MM.1S (cell line): ENCODE measurements at regions not wholly inside any gene's neighbourhood (a gene's known extent, or its start where the extent isn't known, plus 50 kb on each side); places are given as distances from the start of the nearest gene placed in this dataset.

Source experiments
- DNase-seq: peaks from one replicate; pipeline ENCODE4 v3.0.0-alpha.2; 2015
- H2AFZ ChIP-seq: fragments of 300-600 bp; sonication (generic); 2 replicates; pipeline ENCODE4 v1.6.0; 2016; ENCODE audit warnings: antibody characterized with exemption, low read length
- H3F3A ChIP-seq: fragments of 300-600 bp; sonication (generic); 2 replicates; pipeline ENCODE4 v1.6.1; 2016; ENCODE audit warnings: mild to moderate bottlenecking, antibody characterized with exemption, low read length, moderate library complexity, mixed read lengths; ENCODE audit not compliant: insufficient read depth
- H3K27ac ChIP-seq: fragments of 300-600 bp; sonication (generic); 2 replicates; pipeline ENCODE4 v1.5.1; 2016; ENCODE audit warnings: mild to moderate bottlenecking, low read length
- H3K27me3 ChIP-seq: fragments of 300-600 bp; sonication (generic); replicated peaks from 2 replicates; pipeline ENCODE4 v1.6.0; 2016; ENCODE audit warnings: low read length; ENCODE audit not compliant: insufficient read depth
- H3K36me3 ChIP-seq: fragments of 300-600 bp; sonication (generic); replicated peaks from 2 replicates; pipeline ENCODE4 v1.6.1; 2016; ENCODE audit warnings: mild to moderate bottlenecking, low read length, mixed read lengths; ENCODE audit not compliant: insufficient read depth
- H3K4me1 ChIP-seq: fragments of 300-600 bp; sonication (generic); 2 replicates; pipeline ENCODE4 v1.6.1; 2016; ENCODE audit warnings: low read length, mixed read lengths
- H3K4me2 ChIP-seq: fragments of 300-600 bp; sonication (generic); 2 replicates; pipeline ENCODE4 v1.6.0; 2016; ENCODE audit warnings: low read depth, low read length
- H3K4me3 ChIP-seq: fragments of 300-600 bp; sonication (generic); 2 replicates; pipeline ENCODE4 v1.5.1; 2016; ENCODE audit warnings: low read length, mixed read lengths
- H3K79me2 ChIP-seq: fragments of 300-600 bp; sonication (generic); 2 replicates; pipeline ENCODE4 v1.6.1; 2016; ENCODE audit warnings: mixed run types, low read length, mixed read lengths
- H3K9ac ChIP-seq: fragments of 300-600 bp; sonication (generic); 2 replicates; pipeline ENCODE4 v1.6.1; 2016; ENCODE audit warnings: low read length, mixed read lengths
- H3K9me2 ChIP-seq: fragments of 300-600 bp; sonication (generic); replicated peaks from 2 replicates; pipeline ENCODE4 v1.6.1; 2016; ENCODE audit warnings: mild to moderate bottlenecking, low read length, mixed read lengths; ENCODE audit not compliant: insufficient read depth
- H3K9me3 ChIP-seq: fragments of 300-600 bp; sonication (generic); replicated peaks from 2 replicates; pipeline ENCODE4 v1.6.1; 2016; ENCODE audit warnings: mild to moderate bottlenecking, low read length, mixed read lengths; ENCODE audit not compliant: insufficient read depth
- H4K20me1 ChIP-seq: fragments of 300-600 bp; sonication (generic); 2 replicates; pipeline ENCODE4 v1.6.1; 2016; ENCODE audit warnings: mild to moderate bottlenecking, low read length, moderate library complexity, mixed read lengths; ENCODE audit not compliant: insufficient read depth
- EZH2 ChIP-seq: fragments of 300-600 bp; sonication (generic); optimal IDR thresholded peaks from 2 replicates; pipeline ENCODE3; 2017; ENCODE audit warnings: low read depth, mild to moderate bottlenecking, antibody characterized with exemption, low read length, mixed read lengths
- EZH2phosphoT487 ChIP-seq: fragments of 300-600 bp; sonication (generic); IDR thresholded peaks from 2 replicates; pipeline ENCODE4 v1.6.1; 2018; ENCODE audit warnings: antibody characterized with exemption, low read length
- TF ChIP-seq, protein P1 (sequence below): fragments of 300-600 bp; sonication (generic); IDR thresholded peaks from 2 replicates; pipeline ENCODE4 v1.5.1; 2016; ENCODE audit warnings: antibody characterized with exemption, low read length, mixed read lengths

DNA sequence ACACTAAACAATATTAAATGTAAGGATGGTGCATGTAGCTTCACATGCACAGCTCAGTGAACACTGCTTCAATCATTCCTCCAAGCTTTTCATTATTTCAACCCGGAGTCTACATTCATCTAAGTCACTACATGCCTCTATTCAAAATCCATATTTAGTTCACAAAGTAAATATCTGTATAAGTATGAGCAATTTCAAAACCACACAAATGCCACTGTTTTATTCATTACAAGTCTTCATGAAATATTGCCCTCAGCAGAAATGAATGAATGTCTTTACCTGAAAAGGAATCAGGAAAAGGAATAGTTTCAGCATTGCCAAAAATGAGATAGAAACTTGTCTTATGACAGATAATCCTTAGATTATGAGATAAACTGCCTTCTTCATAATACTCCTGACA lies 149.4 kb downstream of the SLC38A4 start:
- no peaks in the 10 kb centered on the region for H3F3A ChIP-seq
- H3K4me1 ChIP-seq: 0 out of 2 replicates have a peak, but pooled peaks cover 3% of the 10 kb centered on the region
- TF ChIP-seq, protein P1, sequence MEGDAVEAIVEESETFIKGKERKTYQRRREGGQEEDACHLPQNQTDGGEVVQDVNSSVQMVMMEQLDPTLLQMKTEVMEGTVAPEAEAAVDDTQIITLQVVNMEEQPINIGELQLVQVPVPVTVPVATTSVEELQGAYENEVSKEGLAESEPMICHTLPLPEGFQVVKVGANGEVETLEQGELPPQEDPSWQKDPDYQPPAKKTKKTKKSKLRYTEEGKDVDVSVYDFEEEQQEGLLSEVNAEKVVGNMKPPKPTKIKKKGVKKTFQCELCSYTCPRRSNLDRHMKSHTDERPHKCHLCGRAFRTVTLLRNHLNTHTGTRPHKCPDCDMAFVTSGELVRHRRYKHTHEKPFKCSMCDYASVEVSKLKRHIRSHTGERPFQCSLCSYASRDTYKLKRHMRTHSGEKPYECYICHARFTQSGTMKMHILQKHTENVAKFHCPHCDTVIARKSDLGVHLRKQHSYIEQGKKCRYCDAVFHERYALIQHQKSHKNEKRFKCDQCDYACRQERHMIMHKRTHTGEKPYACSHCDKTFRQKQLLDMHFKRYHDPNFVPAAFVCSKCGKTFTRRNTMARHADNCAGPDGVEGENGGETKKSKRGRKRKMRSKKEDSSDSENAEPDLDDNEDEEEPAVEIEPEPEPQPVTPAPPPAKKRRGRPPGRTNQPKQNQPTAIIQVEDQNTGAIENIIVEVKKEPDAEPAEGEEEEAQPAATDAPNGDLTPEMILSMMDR: no peak
- TF ChIP-seq EZH2phosphoT487 (no peak), EZH2 (no peak)
- H3K9me2 ChIP-seq: no peaks in the 10 kb centered on the region
- no peaks in the 10 kb centered on the region for H3K27me3 ChIP-seq
- no peaks in the 10 kb centered on the region for H3K36me3 ChIP-seq
- no peak overlapping the region for H3K9ac ChIP-seq
- no peaks in the 10 kb centered on the region for H4K20me1 ChIP-seq
- H3K27ac ChIP-seq: no peak overlapping the region
- no peak overlapping the region for H3K4me2 ChIP-seq
- no peak overlapping the region for H3K4me3 ChIP-seq
- no peaks in the 10 kb centered on the region for H3K9me3 ChIP-seq
- DNase-seq: no peak
- H3K79me2 ChIP-seq: no peaks in the 10 kb centered on the region
- H2AFZ ChIP-seq: no peak overlapping the region

DNA sequence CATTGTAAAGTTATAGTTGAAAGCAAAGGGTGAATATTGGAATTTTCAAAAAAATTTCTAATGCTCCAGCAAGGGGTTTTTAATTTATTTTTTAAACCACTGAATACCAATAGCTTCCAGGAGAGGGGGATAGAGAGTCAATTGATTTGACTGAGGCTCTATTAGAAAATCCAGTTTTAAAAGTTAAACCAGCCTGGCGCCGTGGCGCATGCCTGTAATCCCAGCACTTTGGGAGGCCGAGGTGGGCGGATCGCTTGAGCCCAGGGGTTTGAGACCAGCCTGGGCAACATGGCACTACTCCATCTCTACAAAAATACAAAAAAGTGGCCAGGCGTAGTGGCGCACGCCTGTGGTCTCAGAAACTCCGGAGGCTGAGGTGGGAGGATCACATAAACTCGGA lies 150.1 kb downstream of the SLC38A4 start:
- H3K4me1 ChIP-seq: 0 out of 2 replicates have a peak, but pooled peaks cover 3% of the 10 kb centered on the region
- DNase-seq: peak; percentile 57
- no peaks in the 10 kb centered on the region for H3K27me3 ChIP-seq
- no peaks in the 10 kb centered on the region for H3K9me2 ChIP-seq
- TF ChIP-seq EZH2phosphoT487 (no peak), EZH2 (no peak)
- TF ChIP-seq, protein P1: peak; percentile 56
- no peak overlapping the region for H3K9ac ChIP-seq
- H3K27ac ChIP-seq: no peak overlapping the region
- no peaks in the 10 kb centered on the region for H3K79me2 ChIP-seq
- no peak overlapping the region for H3K4me3 ChIP-seq
- H3K4me2 ChIP-seq: peak overlapping the region; percentile 13; the same call in 1 of the 2 replicates
- H2AFZ ChIP-seq: no peak overlapping the region
- no peaks in the 10 kb centered on the region for H3K9me3 ChIP-seq
- no peaks in the 10 kb centered on the region for H3K36me3 ChIP-seq
- no peaks in the 10 kb centered on the region for H4K20me1 ChIP-seq
- no peaks in the 10 kb centered on the region for H3F3A ChIP-seq

DNA sequence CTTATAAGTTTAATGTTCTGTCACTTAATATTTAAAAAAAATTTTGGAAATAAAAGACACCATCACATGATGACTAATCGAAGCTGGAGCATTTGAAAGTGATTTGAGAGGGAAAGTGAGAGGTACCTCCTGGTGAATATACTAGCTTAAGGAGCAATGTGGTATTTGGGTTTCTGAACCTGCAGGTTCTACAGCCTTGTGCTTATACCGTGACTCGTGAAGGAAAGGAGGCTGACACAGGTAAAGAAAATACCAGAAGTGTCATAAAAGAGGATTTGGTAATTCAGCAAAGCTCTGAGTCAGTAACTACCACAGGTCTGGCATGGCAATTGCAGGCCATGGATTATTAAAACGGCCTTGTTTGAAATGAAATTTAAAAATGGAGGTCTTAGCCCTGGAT lies 151.0 kb downstream of the SLC38A4 start:
- no peak for DNase-seq

More for the DNA sequence above, 151.0 kb downstream of the SLC38A4 start:
- 0 out of 2 replicates have a peak, but pooled peaks cover 3% of the 10 kb centered on the region for H3K4me1 ChIP-seq
- H3K79me2 ChIP-seq: no peaks in the 10 kb centered on the region
- TF ChIP-seq EZH2 (no peak), EZH2phosphoT487 (no peak)
- TF ChIP-seq, protein P1: no peak
- H3K9ac ChIP-seq: no peak overlapping the region
- no peak overlapping the region for H3K4me3 ChIP-seq
- H3K36me3 ChIP-seq: no peaks in the 10 kb centered on the region
- H4K20me1 ChIP-seq: no peaks in the 10 kb centered on the region
- no peaks in the 10 kb centered on the region for H3K9me3 ChIP-seq
- no peak overlapping the region for H3K4me2 ChIP-seq
- no peaks in the 10 kb centered on the region for H3F3A ChIP-seq
- H3K27ac ChIP-seq: no peak overlapping the region
- H3K27me3 ChIP-seq: no peaks in the 10 kb centered on the region
- no peak overlapping the region for H2AFZ ChIP-seq
- H3K9me2 ChIP-seq: no peaks in the 10 kb centered on the region
